CD4-positive, CD25-positive, alpha-beta regulatory T cell (primary cell): ENCODE measurements at regions not wholly inside any gene's neighbourhood (a gene's known extent, or its start where the extent isn't known, plus 50 kb on each side); places are given as distances from the start of the nearest gene placed in this dataset.
A peak's percentile ranks its signal among the peaks of the same experiment; 100 is the strongest.
"Not testable (repeated sequence)": the region's sequence is repeated elsewhere in the genome, so short reads cannot be mapped to it uniquely, and the experiment has no call there.

Experiments
- ATAC-seq, 2 donors: fragments of 150-1000 bp; cut with Tn5 transposase; one replicate each; pipeline ENCODE4 v1.10.0; 2021; ENCODE audit warnings: low read depth in 2 of 2, moderate number of reproducible peaks in 2 of 2, moderate library complexity in 1 of 2
- DNase-seq, 3 donors: peaks; one replicate each; pipeline versions ENCODE4 v3.0.0 to v3.0.0-alpha.2; 2012 to 2022; ENCODE audit warnings: mixed read lengths in 1 of 3
- H3K27ac ChIP-seq: one replicate; pipeline ENCODE4 v1.7.0; 2013; ENCODE audit warnings: mild to moderate bottlenecking, low read length; ENCODE audit not compliant: insufficient read depth, poor library complexity, severe bottlenecking
- H3K27me3 ChIP-seq: one replicate; pipeline ENCODE4 v1.7.0; 2013; ENCODE audit warnings: low read length; ENCODE audit not compliant: control insufficient read depth, insufficient read depth
- H3K36me3 ChIP-seq: one replicate; pipeline ENCODE4 v1.7.0; 2013; ENCODE audit warnings: mild to moderate bottlenecking, low read length, moderate library complexity; ENCODE audit not compliant: control insufficient read depth, insufficient read depth
- H3K4me1 ChIP-seq: 2 replicates; pipeline ENCODE4 v1.7.0; 2013; ENCODE audit warnings: mild to moderate bottlenecking, low read length; ENCODE audit not compliant: insufficient read depth, control insufficient read depth, poor library complexity, severe bottlenecking
- H3K4me3 ChIP-seq: one replicate; pipeline ENCODE4 v1.7.0; 2013; ENCODE audit warnings: low read depth, mild to moderate bottlenecking, low read length, moderate library complexity
- H3K9me3 ChIP-seq, 2 experiments: 1 replicate in 1 of 2; 2 replicates in 1 of 2; pipeline ENCODE4 v1.7.0; 2013; ENCODE audit warnings: low read length in 2 of 2, mild to moderate bottlenecking in 1 of 2, moderate library complexity in 1 of 2; ENCODE audit not compliant: control insufficient read depth in 2 of 2
- H3K27ac Mint-ChIP-seq, 3 donors: one replicate each; pipeline ENCODE4 v1.8.0; 2020 to 2022; ENCODE audit warnings: mild to moderate bottlenecking in 3 of 3, mixed read lengths in 3 of 3, moderate library complexity in 2 of 3
- H3K27me3 Mint-ChIP-seq: one replicate; pipeline ENCODE4 v1.8.0; 2022; ENCODE audit warnings: mild to moderate bottlenecking, mixed read lengths
- H3K36me3 Mint-ChIP-seq: one replicate; pipeline ENCODE4 v1.8.0; 2020; ENCODE audit warnings: mixed read lengths
- H3K4me1 Mint-ChIP-seq, 4 donors: one replicate each; pipeline ENCODE4 v1.8.0; 2020 to 2022; ENCODE audit warnings: mixed read lengths in 4 of 4, mild to moderate bottlenecking in 1 of 4
- H3K4me3 Mint-ChIP-seq, 4 donors: one replicate each; pipeline ENCODE4 v1.8.0; 2020 to 2022; ENCODE audit warnings: mild to moderate bottlenecking in 4 of 4, mixed read lengths in 4 of 4, moderate library complexity in 3 of 4
- H3K9me3 Mint-ChIP-seq, 7 donors: one replicate each; pipeline ENCODE4 v1.8.0; 2020 to 2022; ENCODE audit warnings: mixed read lengths in 7 of 7, mild to moderate bottlenecking in 3 of 7, moderate library complexity in 2 of 7

DNA sequence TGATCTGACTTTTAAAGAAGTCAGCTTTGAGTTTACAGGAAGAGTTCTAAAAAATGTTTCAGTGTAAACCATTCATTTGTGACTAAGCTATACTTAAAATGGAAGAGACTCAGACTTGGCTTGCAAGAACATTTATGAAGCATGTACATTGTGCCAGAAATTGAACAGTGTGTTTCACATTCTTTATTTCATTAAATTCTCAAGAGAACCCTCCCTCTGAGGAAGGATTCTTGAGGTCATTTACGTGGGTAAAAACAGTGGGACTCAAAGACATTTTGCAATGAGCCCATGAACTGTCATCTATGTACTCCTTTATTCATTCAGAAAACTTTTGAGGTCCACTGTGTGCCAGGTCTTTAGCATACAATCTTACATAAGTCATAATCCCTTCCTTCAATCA, 143.6 kb upstream of the ZNF521 start:
- no peaks in the 10 kb centered on the region for H3K27me3 Mint-ChIP-seq
- Histone ChIP-seq H3K4me1 (no peaks in the 10 kb centered on the region), H3K4me3 (no peak overlapping the region), H3K9me3 (peaks cover 0 to 4% of the 10 kb centered on the region in 2 experiments), H3K36me3 (no peaks in the 10 kb centered on the region), H3K27ac (no peak overlapping the region), H3K27me3 (no peaks in the 10 kb centered on the region)
- ATAC-seq (no peak), DNase-seq (no peak)
- H3K27ac Mint-ChIP-seq = no peak overlapping the region
- H3K9me3 Mint-ChIP-seq = peaks cover 0 to 9% (median 3%) of the 10 kb centered on the region in 7 donors
- no peaks in the 10 kb centered on the region for H3K4me1 Mint-ChIP-seq
- no peak overlapping the region for H3K4me3 Mint-ChIP-seq
- no peaks in the 10 kb centered on the region for H3K36me3 Mint-ChIP-seq

DNA sequence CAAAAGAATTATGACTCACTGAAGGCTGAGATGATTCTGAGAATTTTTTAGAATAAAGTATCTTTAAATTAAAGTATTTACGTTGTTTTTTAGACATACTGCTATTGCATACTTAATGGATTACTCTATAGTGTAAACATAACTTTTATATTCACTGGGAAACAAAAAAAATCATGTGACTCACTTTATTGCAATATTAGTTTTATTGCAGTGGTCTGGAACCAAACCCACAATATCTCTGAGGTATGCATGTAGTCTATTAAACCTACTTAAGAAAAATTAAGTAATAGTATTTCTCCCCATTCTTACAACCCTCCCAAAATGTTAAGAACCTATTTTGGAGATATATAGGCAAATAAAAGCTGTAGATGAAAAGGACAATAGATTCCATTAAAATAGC, 142.9 kb upstream of the ZNF521 start:
- Mint-ChIP-seq H3K27me3 (no peaks in the 10 kb centered on the region), H3K27ac (no peak overlapping the region), H3K4me1 (no peaks in the 10 kb centered on the region), H3K4me3 (no peak overlapping the region), H3K36me3 (no peaks in the 10 kb centered on the region), H3K9me3 (peaks cover 0 to 9% (median 4%) of the 10 kb centered on the region in 7 donors)
- Histone ChIP-seq H3K27me3 (no peaks in the 10 kb centered on the region), H3K27ac (no peak overlapping the region), H3K4me3 (no peak overlapping the region), H3K4me1 (no peaks in the 10 kb centered on the region), H3K9me3 (peaks cover 0 to 4% of the 10 kb centered on the region in 2 experiments), H3K36me3 (no peaks in the 10 kb centered on the region)
- DNase-seq = no peak
- ATAC-seq = no peak

DNA sequence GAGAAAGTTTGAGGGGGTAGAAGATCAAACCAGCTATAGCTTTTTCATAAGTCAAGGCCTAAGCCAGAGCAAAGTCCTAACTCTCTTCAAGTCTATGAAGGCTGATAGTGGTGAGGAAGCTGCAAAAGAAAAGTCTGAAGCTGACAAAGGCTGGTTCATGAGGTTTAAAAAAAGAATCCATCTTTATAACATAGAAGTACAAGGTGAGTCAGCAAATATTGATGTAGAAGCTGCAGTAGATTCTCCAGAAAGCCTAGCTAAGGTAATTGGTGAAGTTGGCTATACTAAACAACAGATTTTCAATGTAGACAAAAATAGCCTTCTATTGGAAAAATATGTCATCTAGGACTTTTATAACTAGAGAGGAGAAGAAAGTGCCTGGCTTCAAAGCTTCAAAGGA, 141.4 kb upstream of the ZNF521 start:
- H3K4me3 ChIP-seq = no peak overlapping the region
- no peak overlapping the region for H3K27ac ChIP-seq
- DNase-seq (no peak), ATAC-seq (no peak)
- peaks cover 0 to 4% of the 10 kb centered on the region in 2 experiments for H3K9me3 ChIP-seq
- no peaks in the 10 kb centered on the region for H3K4me1 ChIP-seq
- H3K27ac Mint-ChIP-seq = no peak overlapping the region
- H3K27me3 Mint-ChIP-seq = no peaks in the 10 kb centered on the region
- H3K4me3 Mint-ChIP-seq = no peak overlapping the region
- no peaks in the 10 kb centered on the region for H3K36me3 Mint-ChIP-seq
- H3K27me3 ChIP-seq = no peaks in the 10 kb centered on the region
- no peaks in the 10 kb centered on the region for H3K4me1 Mint-ChIP-seq
- peaks cover 0 to 9% (median 4%) of the 10 kb centered on the region in 7 donors for H3K9me3 Mint-ChIP-seq
- no peaks in the 10 kb centered on the region for H3K36me3 ChIP-seq

DNA sequence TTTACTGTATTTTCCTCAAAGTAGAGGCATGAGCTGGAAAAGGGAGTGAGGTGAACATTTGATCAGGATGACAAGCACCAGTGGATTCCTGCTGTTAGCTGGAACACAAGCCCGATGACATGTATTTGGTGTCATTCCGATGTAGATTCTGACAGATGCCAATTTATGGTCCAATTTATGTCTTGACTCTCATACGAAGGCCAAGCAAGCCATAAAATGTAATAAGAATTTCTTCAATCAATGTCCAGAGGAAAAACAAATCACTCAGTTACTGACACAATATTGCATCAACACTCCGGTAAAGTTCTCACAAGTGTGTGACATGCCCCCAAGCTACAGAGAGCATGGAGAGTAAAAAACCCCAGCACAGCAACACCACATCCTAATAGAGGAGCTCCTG, 138.3 kb upstream of the ZNF521 start:
- H3K9me3 Mint-ChIP-seq = peaks cover 0 to 5% (median 0%) of the 10 kb centered on the region in 7 donors
- H3K4me3 Mint-ChIP-seq = no peak overlapping the region
- Histone ChIP-seq H3K9me3 (peaks cover 0 to 4% of the 10 kb centered on the region in 2 experiments), H3K4me1 (no peaks in the 10 kb centered on the region), H3K36me3 (no peaks in the 10 kb centered on the region), H3K27me3 (no peaks in the 10 kb centered on the region), H3K4me3 (no peak overlapping the region), H3K27ac (no peak overlapping the region)
- DNase-seq (no peak), ATAC-seq (no peak)
- no peak overlapping the region for H3K27ac Mint-ChIP-seq
- no peaks in the 10 kb centered on the region for H3K36me3 Mint-ChIP-seq
- H3K27me3 Mint-ChIP-seq = no peaks in the 10 kb centered on the region
- H3K4me1 Mint-ChIP-seq = no peaks in the 10 kb centered on the region

DNA sequence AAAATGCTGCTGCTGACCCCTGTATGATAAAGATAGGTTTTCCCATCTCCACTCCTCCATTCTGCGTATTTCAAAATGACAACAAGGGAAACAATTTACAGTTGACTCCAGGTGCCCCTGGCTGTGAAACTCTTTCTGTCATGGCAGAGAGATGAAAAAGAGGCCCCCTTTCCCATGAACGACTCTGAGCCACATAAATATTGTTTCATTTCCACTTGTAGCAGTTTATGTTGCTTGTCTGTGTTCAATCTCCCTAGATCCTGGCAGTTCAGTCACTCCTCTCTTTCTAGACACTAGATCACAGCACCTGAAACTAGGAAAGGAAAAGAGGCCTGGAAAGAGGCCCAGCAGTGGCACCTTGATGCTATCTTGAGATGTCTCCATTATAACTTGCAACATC, 121.0 kb upstream of the ZNF521 start:
- no peak overlapping the region for H3K27ac Mint-ChIP-seq
- no peak for ATAC-seq
- Histone ChIP-seq H3K27me3 (no peaks in the 10 kb centered on the region), H3K4me3 (no peak overlapping the region), H3K27ac (no peak overlapping the region), H3K9me3 (no peaks in the 10 kb centered on the region), H3K36me3 (no peaks in the 10 kb centered on the region), H3K4me1 (no peaks in the 10 kb centered on the region)
- no peak for DNase-seq
- H3K4me3 Mint-ChIP-seq = no peak overlapping the region
- peaks cover 3 to 20% (median 8%) of the 10 kb centered on the region in 7 donors for H3K9me3 Mint-ChIP-seq
- no peaks in the 10 kb centered on the region for H3K27me3 Mint-ChIP-seq
- no peaks in the 10 kb centered on the region for H3K4me1 Mint-ChIP-seq
- H3K36me3 Mint-ChIP-seq = no peaks in the 10 kb centered on the region

DNA sequence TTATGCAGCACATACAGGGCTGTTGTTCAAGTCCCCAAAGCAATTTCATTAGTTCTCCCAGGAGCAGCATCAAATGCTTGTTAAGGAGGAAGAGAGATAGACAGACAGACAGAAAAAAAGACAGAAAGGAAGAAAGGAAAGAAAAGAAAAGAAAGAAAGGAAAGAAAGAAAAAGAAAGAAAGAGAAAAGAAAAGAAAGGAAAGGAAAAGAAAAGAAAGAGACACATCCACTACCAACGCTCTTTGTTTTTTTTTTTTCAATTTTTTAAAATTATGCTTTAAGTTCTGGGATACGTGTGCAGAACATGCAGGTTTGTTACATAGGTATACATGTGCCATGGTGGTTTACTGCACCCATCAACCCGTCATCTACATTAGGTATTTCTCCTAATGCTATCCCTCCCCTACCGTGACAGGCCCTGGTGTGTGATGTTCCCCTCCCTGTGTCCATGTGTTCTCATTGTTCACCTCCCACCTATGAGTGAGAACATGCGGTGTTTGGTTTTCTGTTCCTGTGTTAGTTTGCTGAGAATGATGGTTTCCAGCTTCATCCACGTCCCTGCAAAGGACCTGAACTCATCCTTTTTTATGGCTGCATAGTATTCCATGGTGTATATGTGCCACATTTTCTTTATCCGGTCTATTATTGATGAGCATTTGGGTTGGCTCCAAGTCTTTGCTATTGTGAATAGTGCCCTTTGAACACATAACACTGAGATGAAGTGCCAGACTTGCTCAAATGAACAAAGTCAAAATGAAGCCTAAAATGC, 119.0 kb upstream of the ZNF521 start:
- H3K27ac ChIP-seq, H3K27me3 Mint-ChIP-seq: not testable (repeated sequence)

DNA sequence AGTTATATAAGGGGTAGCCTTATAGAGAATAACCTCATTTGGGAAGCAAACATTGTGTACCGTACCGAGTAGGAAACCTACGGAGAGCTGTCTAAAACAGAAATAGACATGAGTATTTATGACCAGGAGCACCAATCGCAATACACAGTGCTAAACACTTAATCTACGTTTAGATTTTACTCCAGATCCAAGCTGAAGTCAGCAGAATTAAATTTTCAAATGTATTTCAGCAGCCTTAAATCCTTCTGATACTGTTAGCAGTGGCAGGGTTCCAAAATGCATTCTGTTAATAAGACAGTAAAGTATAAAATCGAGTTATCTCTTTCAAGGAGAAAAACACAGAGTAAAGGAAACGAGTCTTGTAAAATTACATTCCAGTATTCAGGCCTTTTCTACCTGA, 118.1 kb upstream of the ZNF521 start:
- Histone ChIP-seq H3K4me3 (no peak overlapping the region), H3K9me3 (no peaks in the 10 kb centered on the region), H3K27ac (no peak overlapping the region), H3K27me3 (no peaks in the 10 kb centered on the region), H3K4me1 (no peaks in the 10 kb centered on the region), H3K36me3 (no peaks in the 10 kb centered on the region)
- H3K4me3 Mint-ChIP-seq = no peak overlapping the region
- no peaks in the 10 kb centered on the region for H3K4me1 Mint-ChIP-seq
- no peaks in the 10 kb centered on the region for H3K36me3 Mint-ChIP-seq
- DNase-seq (no peak), ATAC-seq (no peak)
- peaks cover 0 to 8% (median 3%) of the 10 kb centered on the region in 7 donors for H3K9me3 Mint-ChIP-seq
- H3K27ac Mint-ChIP-seq = peak overlapping the region in 1 of 3 donors; percentile 69
- no peaks in the 10 kb centered on the region for H3K27me3 Mint-ChIP-seq

More for the DNA sequence above, 119.0 kb upstream of the ZNF521 start:
- not testable (repeated sequence) for H3K4me1 Mint-ChIP-seq, DNase-seq, H3K4me3 ChIP-seq, H3K27ac Mint-ChIP-seq, H3K4me1 ChIP-seq, H3K9me3 Mint-ChIP-seq, H3K4me3 Mint-ChIP-seq, ATAC-seq, H3K9me3 ChIP-seq, H3K27me3 ChIP-seq, H3K36me3 ChIP-seq, H3K36me3 Mint-ChIP-seq

DNA sequence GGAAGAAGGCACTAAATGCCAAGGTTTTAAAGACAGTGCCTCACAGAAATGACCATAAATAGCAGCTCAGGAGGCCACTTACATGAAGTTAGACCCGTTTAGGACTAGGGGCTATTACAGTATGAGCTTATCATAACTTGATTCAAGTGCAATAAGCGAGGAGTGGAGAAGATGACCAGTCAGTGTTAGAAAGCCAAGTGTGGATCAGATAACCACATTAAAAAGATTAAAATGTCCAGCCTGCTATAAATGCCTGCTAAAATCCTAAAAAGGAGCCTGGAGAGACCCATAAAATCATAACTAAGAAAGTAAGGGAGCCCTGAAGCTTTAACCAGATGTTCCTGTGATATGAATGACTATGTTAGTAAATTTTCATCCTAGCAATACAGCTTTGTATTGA, 117.5 kb upstream of the ZNF521 start:
- Histone ChIP-seq H3K4me3 (no peak overlapping the region), H3K4me1 (no peaks in the 10 kb centered on the region), H3K27me3 (no peaks in the 10 kb centered on the region), H3K36me3 (no peaks in the 10 kb centered on the region), H3K9me3 (no peaks in the 10 kb centered on the region), H3K27ac (no peak overlapping the region)
- Mint-ChIP-seq H3K27ac (peak overlapping the region in 1 of 3 donors; percentile 69), H3K9me3 (peaks cover 0 to 8% (median 2%) of the 10 kb centered on the region in 7 donors), H3K27me3 (no peaks in the 10 kb centered on the region), H3K4me1 (no peaks in the 10 kb centered on the region), H3K36me3 (no peaks in the 10 kb centered on the region), H3K4me3 (no peak overlapping the region)
- no peak for ATAC-seq
- no peak for DNase-seq
